Activated T-cell treated with anti-CD3 and anti-CD28 coated beads, Interleukin-2, amount 50 U/mL, for 72 hours (primary cell): ENCODE measurements at regions not wholly inside any gene's neighbourhood (a gene's known extent, or its start where the extent isn't known, plus 50 kb on each side); places are given as distances from the start of the nearest gene placed in this dataset.
"Not testable (repeated sequence)": the region's sequence is repeated elsewhere in the genome, so short reads cannot be mapped to it uniquely, and the experiment has no call there.

Experiments
- ATAC-seq, 2 donors: fragments of 150-1000 bp; cut with Tn5 transposase; replicated peaks in 1 of 2; 2 replicates each; pipeline ENCODE4 v1.10.0; 2021; ENCODE audit warnings: moderate library complexity in 2 of 2, mild to moderate bottlenecking in 1 of 2
- DNase-seq, 2 donors: peaks; one replicate each; pipeline ENCODE4 v3.0.0; 2021 to 2022; ENCODE audit warnings: mixed read lengths in 1 of 2
- H3K27ac Mint-ChIP-seq: one replicate; pipeline ENCODE4 v1.8.0; 2022; ENCODE audit warnings: mild to moderate bottlenecking, moderate library complexity, mixed read lengths
- H3K27me3 Mint-ChIP-seq: one replicate; pipeline ENCODE4 v1.8.0; 2022; ENCODE audit warnings: low read depth, mixed read lengths
- H3K36me3 Mint-ChIP-seq, 2 donors: one replicate each; pipeline ENCODE4 v1.8.0; 2022; ENCODE audit warnings: mixed read lengths in 2 of 2, mild to moderate bottlenecking in 1 of 2; ENCODE audit not compliant: insufficient read depth in 2 of 2
- H3K4me1 Mint-ChIP-seq: one replicate; pipeline ENCODE4 v1.8.0; 2022; ENCODE audit warnings: low read depth, mixed read lengths
- H3K4me3 Mint-ChIP-seq, 2 donors: one replicate each; pipeline ENCODE4 v1.8.0; 2022; ENCODE audit warnings: mild to moderate bottlenecking in 2 of 2, mixed read lengths in 2 of 2, moderate library complexity in 2 of 2
- H3K9me3 Mint-ChIP-seq, 2 donors: one replicate each; pipeline ENCODE4 v1.8.0; 2022; ENCODE audit warnings: mixed read lengths in 2 of 2

GRCh38 chr9:96057155-96057554 is 181.7 kb downstream of the ERCC6L2 start:
- ATAC-seq: peak; percentile 50 to 75
- H3K27ac Mint-ChIP-seq: no peak overlapping the region

GRCh38 chr9:96056226-96056625 is 180.7 kb downstream of the ERCC6L2 start:
- Mint-ChIP-seq H3K4me1 (peaks cover 21% of the 10 kb centered on the region), H3K27me3 (no peaks in the 10 kb centered on the region), H3K4me3 (no peak overlapping the region), H3K9me3 (peaks cover 0 to 9% of the 10 kb centered on the region in 2 donors), H3K36me3 (peaks cover 2 to 6% of the 10 kb centered on the region in 2 donors), H3K27ac (no peak overlapping the region)
- ATAC-seq (no peak), DNase-seq (no peak)

More at GRCh38 chr9:96057155-96057554, 181.7 kb downstream of the ERCC6L2 start:
- Mint-ChIP-seq H3K4me1 (peaks cover 30% of the 10 kb centered on the region), H3K27me3 (no peaks in the 10 kb centered on the region), H3K4me3 (no peak overlapping the region), H3K9me3 (peaks cover 0 to 6% of the 10 kb centered on the region in 2 donors), H3K36me3 (peaks cover 2 to 6% of the 10 kb centered on the region in 2 donors)
- peak; percentile 10 to 19 for DNase-seq

GRCh38 chr9:96054248-96054647 is 178.8 kb downstream of the ERCC6L2 start:
- H3K4me3 Mint-ChIP-seq, ATAC-seq, H3K36me3 Mint-ChIP-seq, H3K9me3 Mint-ChIP-seq, H3K27me3 Mint-ChIP-seq, H3K27ac Mint-ChIP-seq, DNase-seq: not testable (repeated sequence)
- peaks cover 19% of the 10 kb centered on the region for H3K4me1 Mint-ChIP-seq

- H3K36me3 Mint-ChIP-seq: peaks cover 0 to 2% of the 10 kb centered on the region in 2 donors
- H3K9me3 Mint-ChIP-seq: peaks cover 0 to 2% of the 10 kb centered on the region in 2 donors
- peaks cover 18% of the 10 kb centered on the region for H3K4me1 Mint-ChIP-seq
- no peak overlapping the region for H3K4me3 Mint-ChIP-seq
- DNase-seq (no peak), ATAC-seq (no peak)
- no peak overlapping the region for H3K27ac Mint-ChIP-seq
- H3K27me3 Mint-ChIP-seq: no peaks in the 10 kb centered on the region
Measured at GRCh38 chr9:96052686-96053085, 177.2 kb downstream of the ERCC6L2 start.

- Mint-ChIP-seq H3K36me3 (peaks cover 0 to 2% of the 10 kb centered on the region in 2 donors), H3K27me3 (no peaks in the 10 kb centered on the region), H3K4me3 (no peak overlapping the region), H3K9me3 (peaks cover 0 to 2% of the 10 kb centered on the region in 2 donors), H3K4me1 (peaks cover 8% of the 10 kb centered on the region), H3K27ac (no peak overlapping the region)
- ATAC-seq (no peak), DNase-seq (no peak)
Measured at GRCh38 chr9:96051423-96051822, 175.9 kb downstream of the ERCC6L2 start.

GRCh38 chr9:96050861-96051155 is 175.3 kb downstream of the ERCC6L2 start:
- Mint-ChIP-seq H3K27me3 (no peaks in the 10 kb centered on the region), H3K4me1 (peaks cover 8% of the 10 kb centered on the region), H3K36me3 (peaks cover 0 to 2% of the 10 kb centered on the region in 2 donors), H3K4me3 (no peak overlapping the region), H3K27ac (no peak overlapping the region), H3K9me3 (peaks cover 0 to 2% of the 10 kb centered on the region in 2 donors)
- ATAC-seq (no peak), DNase-seq (no peak)

- DNase-seq (no peak), ATAC-seq (no peak)
- Mint-ChIP-seq H3K27ac (no peak overlapping the region), H3K4me1 (peaks cover 8% of the 10 kb centered on the region), H3K36me3 (peaks cover 0 to 2% of the 10 kb centered on the region in 2 donors), H3K27me3 (no peaks in the 10 kb centered on the region), H3K9me3 (peaks cover 0 to 2% of the 10 kb centered on the region in 2 donors), H3K4me3 (no peak overlapping the region)
Measured at GRCh38 chr9:96050048-96050860, 174.8 kb downstream of the ERCC6L2 start.

- Mint-ChIP-seq H3K36me3 (peaks cover 0 to 2% of the 10 kb centered on the region in 2 donors), H3K4me1 (peaks cover 8% of the 10 kb centered on the region), H3K9me3 (peaks cover 0 to 2% of the 10 kb centered on the region in 2 donors), H3K27ac (no peak overlapping the region), H3K4me3 (no peak overlapping the region), H3K27me3 (no peaks in the 10 kb centered on the region)
- ATAC-seq: no peak
- DNase-seq: no peak
Measured at GRCh38 chr9:96048956-96049831, 173.7 kb downstream of the ERCC6L2 start.

GRCh38 chr9:96048104-96048955 is 172.8 kb downstream of the ERCC6L2 start:
- peak; percentile 16 to 31 for DNase-seq
- H3K4me3 Mint-ChIP-seq: peak overlapping the region; percentile 32 to 62
- peak overlapping the region; percentile 21 for H3K27ac Mint-ChIP-seq
- H3K4me1 Mint-ChIP-seq: peaks cover 8% of the 10 kb centered on the region
- no peaks in the 10 kb centered on the region for H3K36me3 Mint-ChIP-seq
- ATAC-seq: peak; percentile 72 to 77
- H3K9me3 Mint-ChIP-seq: peaks cover 0 to 2% of the 10 kb centered on the region in 2 donors
- H3K27me3 Mint-ChIP-seq: no peaks in the 10 kb centered on the region

- peak; percentile 42 to 61 for ATAC-seq
- no peaks in the 10 kb centered on the region for H3K36me3 Mint-ChIP-seq
- H3K27ac Mint-ChIP-seq: no peak overlapping the region
- peak in 1 of 2 donors; percentile 22 for DNase-seq
- peaks cover 0 to 2% of the 10 kb centered on the region in 2 donors for H3K9me3 Mint-ChIP-seq
- H3K4me3 Mint-ChIP-seq: peak overlapping the region in 1 of 2 donors; percentile 62
- H3K27me3 Mint-ChIP-seq: no peaks in the 10 kb centered on the region
- H3K4me1 Mint-ChIP-seq: peaks cover 8% of the 10 kb centered on the region
Measured at GRCh38 chr9:96047741-96048103, 172.2 kb downstream of the ERCC6L2 start.

- Mint-ChIP-seq H3K4me3 (no peak overlapping the region), H3K27me3 (no peaks in the 10 kb centered on the region), H3K9me3 (peaks cover 0 to 2% of the 10 kb centered on the region in 2 donors), H3K27ac (no peak overlapping the region), H3K4me1 (peaks cover 8% of the 10 kb centered on the region), H3K36me3 (no peaks in the 10 kb centered on the region)
- DNase-seq: no peak
- ATAC-seq: no peak
Measured at GRCh38 chr9:96047116-96047639, 171.7 kb downstream of the ERCC6L2 start.

GRCh38 chr9:96045811-96046210 is 170.3 kb downstream of the ERCC6L2 start:
- ATAC-seq: no peak
- H3K27me3 Mint-ChIP-seq: no peaks in the 10 kb centered on the region

More at GRCh38 chr9:96045811-96046210, 170.3 kb downstream of the ERCC6L2 start:
- Mint-ChIP-seq H3K4me1 (peaks cover 8% of the 10 kb centered on the region), H3K27ac (no peak overlapping the region), H3K36me3 (no peaks in the 10 kb centered on the region), H3K9me3 (no peaks in the 10 kb centered on the region), H3K4me3 (no peak overlapping the region)
- DNase-seq: no peak
